Erythroblast (primary cell): ENCODE measurements at regions not wholly inside any gene's neighbourhood (a gene's known extent, or its start where the extent isn't known, plus 50 kb on each side); places are given as distances from the start of the nearest gene placed in this dataset.

ENCODE experiments used
- GATA1 ChIP-seq: IDR thresholded peaks from 2 replicates; pipeline ENCODE4 v1.6.1; 2011; ENCODE audit warnings: low read depth, mild to moderate bottlenecking, control low read depth, low read length, moderate library complexity
- POLR2A ChIP-seq: IDR thresholded peaks from 2 replicates; pipeline ENCODE4 v1.6.1; 2011; ENCODE audit warnings: mild to moderate bottlenecking, low read length

GRCh38 chr1:213683529-213683928 lies 304.2 kb upstream of the PROX1 start:
- TF ChIP-seq POLR2A (no peak), GATA1 (no peak)
